Activated T-cell treated with anti-CD3 and anti-CD28 coated beads for 4 hours (primary cell): ENCODE measurements at regions not wholly inside any gene's neighbourhood (a gene's known extent, or its start where the extent isn't known, plus 50 kb on each side); places are given as distances from the start of the nearest gene placed in this dataset.

ENCODE experiments used
- DNase-seq: peaks from one replicate; pipeline ENCODE4 v3.0.0-alpha.2; 2020

DNA sequence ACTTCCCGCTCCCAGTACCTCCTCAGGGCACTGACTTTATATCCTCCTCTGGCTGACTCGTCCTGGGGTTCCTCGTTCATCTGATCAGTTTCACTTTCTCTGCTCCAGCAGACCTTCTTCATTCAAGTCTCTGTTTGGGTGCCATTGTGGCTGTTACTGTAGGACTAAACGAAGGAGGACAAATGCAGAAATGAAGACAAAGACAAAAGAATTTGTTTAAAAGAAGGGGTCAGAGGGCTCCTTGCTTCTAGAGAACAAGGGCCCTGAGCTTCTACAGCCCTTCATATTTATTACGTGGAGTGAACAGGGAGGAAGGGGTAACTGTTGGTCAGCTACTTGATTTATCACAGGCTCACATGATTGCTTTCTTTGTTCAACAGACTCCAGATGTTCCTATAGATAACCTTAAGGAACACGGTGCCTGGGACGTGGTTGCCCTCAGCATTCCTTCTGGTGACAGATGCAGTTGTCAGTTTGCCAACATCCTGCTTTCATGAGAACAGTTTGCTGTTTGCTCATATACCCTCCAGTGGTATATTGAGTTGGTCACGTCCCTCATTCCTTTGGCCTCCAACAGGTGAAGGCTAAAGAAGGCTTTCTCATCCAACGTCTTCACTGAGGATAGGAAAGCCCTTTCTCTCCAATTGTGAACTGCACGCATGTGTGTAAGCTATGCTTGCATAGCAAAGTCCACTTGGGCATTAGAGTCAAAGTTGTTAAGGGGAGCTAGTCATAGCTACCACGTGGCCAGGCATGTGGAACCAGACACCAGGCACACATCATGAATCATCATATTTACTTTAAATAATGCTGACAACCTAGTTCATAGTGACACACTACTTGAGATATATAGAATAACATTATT lies 69.1 kb upstream of the BTN3A2 start:
- DNase-seq: no peak

DNA sequence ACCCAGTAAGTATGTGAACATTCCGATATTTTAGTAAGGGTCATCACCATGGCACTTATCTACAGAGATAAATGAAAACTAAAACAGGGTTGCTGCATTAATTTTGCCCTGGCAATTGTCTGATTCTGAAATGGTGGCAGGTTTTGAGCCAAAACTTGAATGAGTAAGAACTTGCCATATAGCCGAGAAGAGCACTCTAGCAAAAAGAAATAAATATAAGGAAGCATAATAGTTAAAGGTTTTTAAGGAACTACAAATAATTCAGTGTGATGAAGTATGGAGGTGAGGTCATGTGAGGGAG lies 68.5 kb upstream of the BTN3A2 start:
- DNase-seq: no peak

DNA sequence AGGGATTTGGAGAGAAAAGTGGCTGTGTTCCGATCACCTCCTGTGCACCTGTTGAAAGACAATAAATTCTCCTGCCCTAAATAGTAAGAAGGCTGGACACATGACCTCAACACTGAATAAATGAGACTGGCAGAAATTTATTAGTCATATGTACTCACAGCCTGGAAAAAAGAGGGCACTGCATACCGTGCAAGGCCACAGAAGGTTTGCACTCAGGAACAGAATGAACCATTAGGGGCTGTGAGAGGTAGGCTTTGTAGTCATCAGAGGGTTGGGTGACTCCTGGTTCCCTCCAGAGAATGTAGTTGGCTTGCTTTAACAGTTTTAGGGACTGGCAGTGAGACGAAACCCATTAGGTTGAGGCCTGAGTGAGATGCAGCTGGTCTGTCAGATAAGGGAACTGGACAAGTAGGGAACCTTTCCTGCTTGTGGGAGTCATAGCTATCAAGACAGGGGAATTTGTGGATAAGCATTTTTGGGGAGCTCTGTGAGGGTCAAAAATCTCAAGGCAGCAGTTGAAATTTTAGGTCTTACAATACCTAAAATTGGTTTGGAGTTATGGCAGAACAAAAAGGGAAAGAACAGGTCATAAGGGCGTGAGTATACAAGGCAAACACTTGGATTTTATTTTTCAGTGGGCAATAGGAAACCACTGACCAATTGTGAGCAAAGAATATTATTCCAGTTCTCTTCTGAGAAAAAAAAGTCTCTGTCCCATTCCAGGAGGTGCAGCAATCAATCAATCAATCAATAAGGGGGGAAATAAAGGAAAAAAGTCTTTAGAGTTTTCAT lies 67.9 kb upstream of the BTN3A2 start:
- DNase-seq: no peak

DNA sequence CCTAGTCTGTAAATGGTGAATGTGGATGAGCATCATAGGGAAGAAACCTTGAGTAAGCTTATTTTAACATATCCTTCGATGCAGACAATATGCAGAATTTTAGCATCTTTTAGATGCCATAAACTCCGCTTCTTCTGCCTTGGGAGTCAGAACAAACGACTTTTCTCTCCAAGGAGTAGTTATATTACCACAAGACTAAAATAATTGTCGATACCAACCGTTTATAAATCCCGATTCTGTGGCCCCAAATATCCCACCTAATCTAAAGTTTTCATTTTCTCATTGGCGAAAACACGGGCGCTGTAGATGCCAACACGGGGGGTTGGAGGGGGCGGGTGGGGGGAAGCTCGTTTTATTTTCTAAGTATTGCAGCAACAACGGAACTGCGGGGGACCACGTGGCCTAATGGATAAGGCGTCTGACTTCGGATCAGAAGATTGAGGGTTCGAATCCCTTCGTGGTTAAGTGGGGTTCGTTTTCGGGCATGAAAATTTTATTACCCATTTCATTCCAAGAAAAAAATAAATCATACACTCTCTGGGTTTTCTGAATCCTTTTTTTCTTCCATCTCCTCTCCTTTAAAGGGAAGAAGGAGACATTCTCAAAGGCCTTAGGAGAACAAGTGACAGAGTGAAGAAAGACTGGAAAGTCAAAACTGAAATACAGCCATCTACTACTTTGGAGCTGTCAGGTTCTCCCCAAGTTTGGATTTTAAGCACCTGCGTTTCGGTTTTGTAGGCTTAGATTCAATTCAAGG lies 65.5 kb upstream of the BTN3A2 start:
- DNase-seq: no peak

DNA sequence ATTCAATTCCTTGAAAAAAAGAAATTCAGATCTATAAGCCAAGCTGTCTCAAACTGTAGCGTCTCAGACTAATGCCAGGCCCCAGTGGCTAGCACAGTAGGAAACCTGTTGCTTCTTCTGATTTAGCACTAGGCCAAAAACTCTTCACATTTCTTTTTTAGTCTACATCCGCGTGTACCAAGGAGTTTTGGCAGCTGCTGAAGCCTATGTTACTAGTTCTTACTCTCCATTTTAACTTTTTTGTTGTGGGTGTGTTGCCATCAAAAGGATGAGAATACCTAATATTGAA lies 65.0 kb upstream of the BTN3A2 start:
- DNase-seq: no peak

DNA sequence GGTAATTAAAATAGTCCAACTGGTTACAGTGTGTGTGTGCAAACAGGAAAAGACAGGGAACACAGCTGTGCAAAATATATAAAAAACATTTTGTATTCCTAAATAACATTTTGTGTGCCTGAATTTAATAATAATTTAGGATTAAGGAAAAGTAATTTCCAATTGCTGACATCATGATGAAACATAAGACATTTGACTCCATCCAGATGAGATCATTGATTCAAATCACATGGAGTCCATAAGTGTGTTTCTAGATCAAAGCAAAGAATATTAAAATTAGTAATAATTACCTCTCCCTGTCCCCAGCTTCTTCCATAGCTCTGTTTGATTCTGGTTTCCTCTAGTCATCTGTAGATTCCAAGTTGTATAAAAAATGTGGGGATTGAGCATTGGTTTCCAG lies 64.6 kb upstream of the BTN3A2 start:
- DNase-seq: no peak

DNA sequence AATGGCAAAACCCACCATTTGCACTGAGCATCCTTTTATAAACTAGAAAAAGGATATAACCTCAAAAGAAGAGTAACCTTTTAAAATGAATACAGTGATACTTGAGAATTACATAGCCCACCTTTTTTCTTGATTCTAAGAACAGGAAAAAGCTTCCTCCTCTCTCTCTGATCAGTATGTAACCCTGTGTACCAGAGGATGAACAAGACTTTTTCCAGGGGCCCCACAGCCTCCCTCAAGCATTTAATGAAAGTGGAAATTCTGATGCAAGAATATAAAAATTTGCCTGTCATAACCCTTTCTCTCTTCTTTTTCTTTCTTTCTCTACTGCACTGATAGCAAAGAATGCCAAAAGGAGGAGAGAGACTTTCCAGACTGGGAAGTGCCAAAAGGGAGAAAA lies 64.2 kb upstream of the BTN3A2 start:
- DNase-seq: no peak

DNA sequence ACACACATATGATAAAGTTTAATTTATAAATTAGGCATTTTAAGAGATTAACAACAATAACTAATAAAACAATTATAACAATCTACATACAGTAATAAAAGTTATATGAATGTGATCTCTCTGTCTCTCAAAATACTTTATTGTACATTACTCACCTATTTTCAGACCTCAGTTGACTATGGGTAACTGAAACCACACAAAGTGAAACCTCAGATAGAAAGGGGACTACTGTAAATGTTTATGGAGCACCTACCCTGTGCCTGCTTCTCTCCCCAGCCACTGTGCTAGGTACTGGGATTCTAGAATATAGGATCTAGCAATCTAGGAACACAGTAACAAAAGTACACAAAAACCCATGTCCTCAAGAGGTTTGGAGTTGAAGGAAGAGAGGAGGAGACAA lies 63.4 kb upstream of the BTN3A2 start:
- no peak for DNase-seq

DNA sequence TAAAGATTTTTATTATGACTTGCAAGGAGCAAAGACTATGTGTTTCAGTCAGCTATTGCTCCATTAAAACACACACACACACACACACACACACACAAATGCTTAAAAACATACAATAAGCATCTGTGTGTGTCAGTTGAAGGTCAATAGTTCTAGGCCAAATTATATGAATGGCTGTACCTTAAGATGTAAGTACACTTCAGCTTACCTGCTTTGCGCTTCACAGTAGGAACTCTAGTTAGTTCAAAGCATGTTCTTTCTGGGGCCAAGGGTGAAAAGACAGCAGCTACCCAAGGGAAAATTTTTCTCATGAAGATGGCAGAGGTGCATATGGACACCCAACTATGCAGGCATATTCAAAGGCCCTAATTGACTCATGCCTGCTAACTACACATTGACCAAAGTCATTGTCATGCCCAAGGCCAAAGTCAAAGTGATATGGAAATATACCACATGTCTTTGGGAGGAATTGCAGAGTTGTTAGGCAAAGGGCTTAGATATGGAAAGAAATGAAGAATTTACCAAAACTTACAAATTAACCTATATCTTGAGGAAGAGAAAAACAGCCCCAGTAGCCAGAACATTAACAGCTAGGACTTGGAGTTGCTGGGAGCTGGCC lies 61.9 kb upstream of the BTN3A2 start:
- DNase-seq: no peak

DNA sequence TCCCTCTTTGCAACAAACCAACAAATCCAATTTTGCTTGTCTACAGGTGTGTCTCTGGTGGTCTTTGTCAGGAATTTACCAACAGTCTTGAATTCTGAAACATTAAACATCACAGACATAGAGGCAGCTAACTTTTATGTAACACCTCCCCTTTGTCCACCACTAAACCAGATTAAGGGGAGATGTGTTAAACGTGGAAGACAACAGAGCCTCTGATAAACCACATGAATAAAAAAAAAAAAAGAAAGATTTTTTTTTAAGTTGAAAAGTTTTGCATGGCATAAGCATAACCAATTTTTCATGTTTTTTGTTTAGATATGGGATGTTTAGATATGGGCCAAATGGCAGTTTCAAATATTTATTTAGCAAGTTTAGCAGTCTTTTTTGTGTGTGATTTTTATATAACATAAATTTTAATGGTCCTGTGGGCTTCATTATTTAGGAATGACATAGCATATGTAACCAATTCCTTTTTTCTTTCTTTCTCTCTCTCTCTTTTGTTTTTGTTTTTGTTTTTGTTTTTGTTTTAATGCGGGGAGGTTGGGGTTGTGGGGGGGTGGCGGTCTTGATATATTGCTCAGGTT lies 60.7 kb upstream of the BTN3A2 start:
- DNase-seq: no peak

DNA sequence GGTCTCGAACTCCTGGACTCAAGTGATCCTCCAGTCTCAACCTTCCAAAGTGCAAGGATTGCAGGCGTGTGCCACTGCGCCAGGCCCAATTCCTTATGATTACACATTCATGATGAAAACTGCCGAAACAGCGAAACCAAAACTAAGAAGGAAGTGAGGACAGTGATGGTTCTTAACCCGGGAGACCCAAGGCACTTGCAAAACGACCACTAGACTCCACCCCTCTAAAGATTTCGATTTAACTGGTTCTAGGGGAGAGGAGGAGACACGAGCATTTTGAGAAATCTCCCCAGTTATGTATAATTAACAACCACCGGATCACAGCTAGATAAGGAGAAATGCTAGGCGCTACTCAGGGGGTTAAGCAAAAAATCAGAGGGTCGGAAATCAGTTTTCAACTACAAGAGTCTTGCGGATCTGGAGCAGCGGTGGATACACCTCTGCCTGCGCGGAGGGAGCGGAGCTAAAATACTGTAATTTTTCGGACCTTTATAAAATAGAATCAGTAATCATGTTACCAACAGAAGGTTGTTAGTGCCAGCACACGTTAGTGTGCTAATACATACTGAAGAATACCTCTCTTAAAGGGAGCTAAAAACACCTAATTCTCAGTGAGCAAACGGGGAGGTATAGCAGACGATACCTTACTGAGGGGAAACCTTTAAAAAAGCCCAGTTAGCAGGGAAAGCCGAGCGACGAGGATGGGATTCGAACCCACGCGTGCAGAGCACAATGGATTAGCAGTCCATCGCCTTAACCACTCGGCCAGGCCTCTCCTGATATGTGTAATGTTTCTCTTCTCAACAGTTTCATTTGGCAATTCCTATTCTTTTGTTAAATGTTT lies 60.0 kb upstream of the BTN3A2 start:
- peak; percentile 61 for DNase-seq

DNA sequence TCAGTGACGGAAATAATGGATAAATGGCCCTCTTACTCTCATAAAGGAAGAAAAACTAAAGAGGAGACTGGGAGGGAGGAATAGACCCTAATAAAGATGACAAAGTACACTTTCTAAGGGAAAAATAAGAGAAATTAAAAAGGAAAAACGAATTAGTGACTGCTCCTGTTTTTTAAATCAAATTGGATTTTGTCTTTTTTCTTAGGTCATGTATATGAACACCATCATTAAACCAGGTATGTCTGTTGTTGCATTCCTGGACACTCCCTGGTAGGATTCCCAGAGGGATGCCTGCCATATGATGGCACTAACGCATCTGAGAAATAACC lies 59.4 kb upstream of the BTN3A2 start:
- no peak for DNase-seq

DNA sequence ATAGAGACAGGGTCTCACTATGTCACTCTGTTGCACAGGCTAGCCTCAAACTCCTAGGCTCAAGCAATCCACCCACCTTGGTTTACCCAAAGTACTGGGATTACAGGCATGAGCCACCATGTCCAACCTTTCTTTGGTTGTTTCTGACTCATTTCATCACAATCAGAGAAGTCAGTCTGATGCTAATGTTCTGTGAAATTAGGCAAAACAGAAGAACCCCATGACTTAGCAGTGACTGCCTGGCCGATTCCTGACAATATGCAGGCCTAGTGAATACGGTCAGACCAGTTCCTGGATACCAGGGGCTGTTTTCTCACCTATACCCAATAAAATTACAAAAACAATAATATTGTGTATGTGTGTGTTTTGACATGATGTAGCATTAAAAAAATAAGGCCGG lies 58.8 kb upstream of the BTN3A2 start:
- no peak for DNase-seq

DNA sequence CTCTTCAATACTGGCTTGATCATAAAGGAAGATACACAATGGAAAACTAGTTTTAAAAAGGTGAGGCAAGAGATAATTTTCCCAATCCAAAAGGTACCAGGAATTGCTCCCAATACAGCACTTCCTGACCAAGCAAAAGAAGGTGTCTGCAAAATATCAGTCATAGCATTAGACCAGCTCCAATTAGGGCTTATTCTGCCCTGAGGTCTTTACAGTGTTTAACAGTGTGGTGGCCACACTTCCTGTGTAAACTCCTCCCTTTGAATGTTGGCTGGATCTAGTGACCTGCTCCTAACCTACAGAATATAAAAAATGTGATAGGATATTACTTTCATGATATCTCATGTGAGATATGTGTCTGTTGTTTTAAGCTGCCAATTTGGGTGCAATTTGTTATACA lies 57.1 kb upstream of the BTN3A2 start:
- no peak for DNase-seq

DNA sequence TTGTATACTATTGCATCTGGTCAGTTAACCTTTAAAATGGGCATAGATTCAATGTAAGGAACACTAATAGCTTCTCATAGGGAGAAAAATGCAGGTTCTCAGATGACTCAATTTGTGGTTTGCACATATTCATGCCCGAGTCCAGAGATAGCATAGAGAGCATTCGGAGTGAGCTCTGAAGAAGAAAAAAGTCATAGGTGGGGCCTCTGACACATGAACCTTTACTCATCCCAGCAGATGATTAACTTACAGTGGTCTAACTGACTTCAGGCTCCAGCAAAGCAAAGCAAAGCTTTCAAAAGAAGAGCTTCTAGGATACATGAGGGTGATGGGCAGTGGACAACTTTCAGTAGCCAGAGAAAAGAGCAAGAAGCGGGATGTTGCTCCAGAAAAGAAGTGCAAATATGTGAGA lies 55.3 kb upstream of the BTN3A2 start:
- DNase-seq: no peak

DNA sequence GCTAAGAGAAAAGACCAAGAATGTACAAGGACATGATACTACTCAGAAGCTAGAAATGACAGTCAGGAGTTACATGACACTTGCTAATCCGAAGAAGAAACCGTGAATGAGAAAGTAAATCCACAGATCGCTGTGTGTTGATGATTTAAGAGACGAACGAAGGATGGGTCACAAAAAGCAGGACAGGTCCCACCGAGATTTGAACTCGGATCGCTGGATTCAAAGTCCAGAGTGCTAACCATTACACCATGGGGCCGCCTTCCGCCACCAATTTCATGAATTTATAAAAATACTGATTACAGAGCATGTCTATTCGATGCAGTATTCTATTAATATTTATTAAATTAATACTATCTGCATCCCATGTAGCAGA lies 54.0 kb upstream of the BTN3A2 start:
- DNase-seq: no peak

DNA sequence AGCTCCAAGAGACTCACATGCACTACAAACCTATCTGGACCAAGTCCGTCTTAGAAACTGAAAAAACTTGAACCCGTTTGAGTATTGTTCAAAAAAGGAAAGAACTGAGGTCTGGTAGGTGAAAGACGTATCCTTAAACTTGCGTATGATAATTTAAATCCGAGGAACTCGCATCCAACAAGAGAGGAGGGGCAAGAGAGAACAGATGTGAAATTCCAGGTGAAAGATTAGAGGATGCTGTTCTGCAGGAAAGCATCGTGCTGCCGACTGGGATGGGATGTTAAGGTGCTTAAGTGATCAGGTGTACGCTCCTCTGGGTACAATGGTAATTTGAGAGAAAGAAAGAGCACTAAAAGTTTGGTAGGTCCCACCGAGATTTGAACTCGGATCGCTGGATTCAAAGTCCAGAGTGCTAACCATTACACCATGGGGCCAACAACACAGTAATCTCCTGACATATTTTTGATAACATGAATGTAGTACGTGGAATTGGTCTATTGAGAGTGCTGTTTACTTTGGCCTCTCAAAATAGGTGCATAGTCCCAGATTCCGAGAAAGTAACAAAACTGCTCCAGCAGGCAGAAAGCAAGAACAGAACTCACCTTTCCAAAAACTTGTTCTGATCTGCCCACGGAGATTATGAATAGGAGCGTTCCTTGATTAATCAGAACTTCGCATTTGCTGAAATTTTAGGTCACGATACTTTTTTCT lies 53.5 kb upstream of the BTN3A2 start:
- DNase-seq: peak; percentile 54

DNA sequence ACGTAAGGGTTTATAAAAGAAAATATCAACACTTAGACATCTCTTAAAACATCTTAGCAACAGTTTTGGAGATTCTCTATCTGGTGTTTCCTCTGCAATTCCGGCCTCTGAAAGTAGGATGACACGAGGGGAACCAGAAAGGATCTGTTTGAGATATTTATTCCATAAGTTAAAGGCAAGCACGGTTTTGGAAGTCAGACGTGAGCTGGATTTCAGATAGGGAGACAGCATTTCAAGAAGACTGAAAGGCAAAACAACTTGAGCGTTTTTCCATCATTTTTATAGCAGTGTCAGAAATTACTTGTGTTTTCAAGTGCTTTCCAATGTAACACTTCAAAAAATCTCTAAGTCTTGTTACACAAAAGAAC lies 52.9 kb upstream of the BTN3A2 start:
- no peak for DNase-seq

DNA sequence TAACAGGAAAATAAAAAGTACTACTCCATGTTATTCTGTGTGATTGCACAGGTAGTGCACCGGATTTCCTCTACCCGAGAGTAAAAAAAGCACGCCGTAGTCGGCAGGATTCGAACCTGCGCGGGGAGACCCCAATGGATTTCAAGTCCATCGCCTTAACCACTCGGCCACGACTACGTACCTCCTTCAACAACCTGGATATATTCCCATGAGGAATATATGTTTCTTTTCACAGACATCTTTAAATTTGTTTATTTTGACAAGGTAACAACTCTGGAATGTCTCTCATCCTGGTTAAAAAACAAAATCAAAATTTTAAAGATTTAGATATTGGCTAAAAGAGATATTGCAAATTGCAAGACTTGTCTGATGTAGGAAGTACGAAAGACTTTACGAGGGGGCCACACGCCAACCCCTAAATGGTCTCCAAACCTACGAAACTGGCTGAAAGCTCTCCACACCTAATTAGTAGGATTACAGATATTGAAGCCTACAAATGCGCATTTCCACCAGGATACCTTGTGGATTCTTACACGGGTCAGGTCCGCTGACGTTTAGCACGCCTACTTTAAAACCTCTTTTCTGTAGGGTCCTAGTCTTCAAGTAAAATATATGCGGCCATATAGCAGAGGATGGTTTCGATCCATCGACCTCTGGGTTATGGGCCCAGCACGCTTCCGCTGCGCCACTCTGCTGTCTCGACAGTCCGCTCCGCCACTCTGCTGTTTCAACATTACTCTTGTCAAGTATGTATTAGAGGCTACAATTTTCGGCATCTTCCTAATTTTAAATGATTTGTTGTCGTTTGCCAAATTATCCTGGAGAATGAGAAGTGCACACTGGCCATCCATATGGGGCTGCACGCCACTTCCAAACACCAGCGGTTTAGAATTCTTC lies 52.2 kb upstream of the BTN3A2 start:
- peak; percentile 92 for DNase-seq
